ENCODE measurements at regions not wholly inside any gene's neighbourhood (a gene's known extent, or its start where the extent isn't known, plus 50 kb on each side); places are given as distances from the start of the nearest gene placed in this dataset.

DNA sequence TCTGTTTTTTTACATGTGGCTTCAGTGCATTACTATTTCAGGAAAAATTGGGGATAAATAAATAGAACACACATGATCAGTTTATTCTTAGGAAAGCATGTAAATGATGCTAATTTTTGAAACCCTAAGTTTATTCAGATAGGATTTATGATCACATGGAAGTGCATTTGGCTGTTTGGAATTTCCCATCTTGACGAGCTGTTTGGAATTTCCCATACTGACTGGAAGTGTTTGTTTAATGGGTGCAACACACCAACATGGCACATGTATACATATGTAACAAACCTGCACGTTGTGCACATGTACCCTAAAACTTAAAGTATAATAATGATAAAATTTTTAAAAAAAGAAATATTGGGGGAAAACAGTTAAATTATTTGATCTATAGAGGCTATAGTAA is 79.5 kb downstream of the COL6A6 start:
- WGBS, 3 donors: 75 to 77% (median 75%) methylated on average over 2 of the region's 2 CpGs
- H3K36me3 ChIP-seq (ENCODE audit: insufficient read depth in 1 of 2, low read depth in 1 of 2): no peaks in the 10 kb centered on the region
- no peaks in the 10 kb centered on the region for H3K9me3 ChIP-seq
- no peak overlapping the region for H3K27ac ChIP-seq
- H3K27me3 ChIP-seq (ENCODE audit: insufficient read depth in 3 of 3, low read length in 2 of 3): no peaks in the 10 kb centered on the region
- TF ChIP-seq, protein P1, sequence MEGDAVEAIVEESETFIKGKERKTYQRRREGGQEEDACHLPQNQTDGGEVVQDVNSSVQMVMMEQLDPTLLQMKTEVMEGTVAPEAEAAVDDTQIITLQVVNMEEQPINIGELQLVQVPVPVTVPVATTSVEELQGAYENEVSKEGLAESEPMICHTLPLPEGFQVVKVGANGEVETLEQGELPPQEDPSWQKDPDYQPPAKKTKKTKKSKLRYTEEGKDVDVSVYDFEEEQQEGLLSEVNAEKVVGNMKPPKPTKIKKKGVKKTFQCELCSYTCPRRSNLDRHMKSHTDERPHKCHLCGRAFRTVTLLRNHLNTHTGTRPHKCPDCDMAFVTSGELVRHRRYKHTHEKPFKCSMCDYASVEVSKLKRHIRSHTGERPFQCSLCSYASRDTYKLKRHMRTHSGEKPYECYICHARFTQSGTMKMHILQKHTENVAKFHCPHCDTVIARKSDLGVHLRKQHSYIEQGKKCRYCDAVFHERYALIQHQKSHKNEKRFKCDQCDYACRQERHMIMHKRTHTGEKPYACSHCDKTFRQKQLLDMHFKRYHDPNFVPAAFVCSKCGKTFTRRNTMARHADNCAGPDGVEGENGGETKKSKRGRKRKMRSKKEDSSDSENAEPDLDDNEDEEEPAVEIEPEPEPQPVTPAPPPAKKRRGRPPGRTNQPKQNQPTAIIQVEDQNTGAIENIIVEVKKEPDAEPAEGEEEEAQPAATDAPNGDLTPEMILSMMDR (IDR thresholded peaks at IDR 0.05): no peak
- no peaks in the 10 kb centered on the region for H3K4me1 ChIP-seq
- intact Hi-C loops (cut with DNase I): no loop called here
- no peak for DNase-seq
- no peak for ATAC-seq
- H3K4me3 ChIP-seq: no peak overlapping the region

DNA sequence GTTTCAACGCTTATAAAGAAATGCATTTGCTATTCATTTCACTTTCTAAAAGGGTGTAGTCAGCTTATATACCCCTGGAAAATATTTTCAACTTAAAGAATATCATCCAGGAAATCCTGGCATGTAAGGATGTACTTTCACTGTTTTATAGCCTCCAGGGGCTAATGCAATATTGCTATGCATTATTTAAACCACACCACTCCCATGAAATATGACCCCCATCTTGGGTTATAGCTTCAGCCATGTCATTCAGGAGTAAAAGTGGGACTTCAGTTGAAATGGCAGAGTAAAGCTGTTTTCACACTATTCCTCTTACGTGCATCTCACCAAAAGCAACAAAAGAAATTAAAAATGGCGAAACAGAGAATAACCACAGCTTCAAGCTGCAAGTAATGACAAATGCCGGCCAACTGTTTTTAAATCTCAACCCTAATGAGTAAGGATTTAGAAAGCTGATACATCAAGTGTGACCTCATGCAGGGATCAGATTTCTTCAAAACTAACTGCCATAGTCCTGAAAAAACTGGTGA is 84.5 kb downstream of the COL6A6 start:
- Histone ChIP-seq H3K4me1 (no peaks in the 10 kb centered on the region), H3K4me3 (no peak overlapping the region), H3K27me3 (ENCODE audit: insufficient read depth in 3 of 3, low read length in 2 of 3) (no peaks in the 10 kb centered on the region), H3K27ac (no peak overlapping the region), H3K9me3 (peaks cover under 1% of the 10 kb centered on the region), H3K36me3 (ENCODE audit: insufficient read depth in 1 of 2, low read depth in 1 of 2) (no peaks in the 10 kb centered on the region)
- intact Hi-C loops (cut with DNase I): no loop called here
- DNase-seq (no peak), ATAC-seq (no peak)
- WGBS, 3 donors: 31 to 46% (median 32%) methylated on average over 4 of the region's 4 CpGs
- TF ChIP-seq, protein P1 (IDR thresholded peaks at IDR 0.05): no peak

DNA sequence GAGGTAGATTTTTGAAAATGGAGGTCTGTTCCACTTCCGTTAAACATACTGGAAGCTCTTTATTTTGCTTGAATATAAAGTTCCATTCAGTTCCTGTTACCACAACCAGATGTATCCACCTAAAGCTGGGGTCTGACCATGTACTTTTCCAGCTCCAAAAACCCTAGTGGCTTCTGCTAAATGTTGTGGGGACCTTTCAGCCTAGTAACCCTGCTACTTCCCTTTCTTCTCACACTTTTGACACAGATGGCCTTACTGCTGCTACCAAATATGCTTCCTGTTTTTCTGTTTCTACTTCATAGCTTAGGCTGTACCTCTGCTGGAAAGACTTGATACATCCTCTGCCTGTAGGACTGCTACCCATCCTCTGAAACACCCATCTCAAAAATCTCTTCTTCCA is 87.8 kb downstream of the COL6A6 start:
- Histone ChIP-seq H3K36me3 (ENCODE audit: insufficient read depth in 1 of 2, low read depth in 1 of 2) (no peaks in the 10 kb centered on the region), H3K4me1 (no peaks in the 10 kb centered on the region), H3K27ac (no peak overlapping the region), H3K27me3 (ENCODE audit: insufficient read depth in 3 of 3, low read length in 2 of 3) (no peaks in the 10 kb centered on the region), H3K4me3 (no peak overlapping the region), H3K9me3 (peaks cover 14% of the 10 kb centered on the region)
- DNase-seq (no peak), ATAC-seq (no peak)
- TF ChIP-seq, protein P1 (IDR thresholded peaks at IDR 0.05): no peak
- intact Hi-C loops (cut with DNase I): no loop called here
- 90 to 99% (median 93%) methylated on average over 1 of the region's 1 CpG for WGBS, 3 donors

DNA sequence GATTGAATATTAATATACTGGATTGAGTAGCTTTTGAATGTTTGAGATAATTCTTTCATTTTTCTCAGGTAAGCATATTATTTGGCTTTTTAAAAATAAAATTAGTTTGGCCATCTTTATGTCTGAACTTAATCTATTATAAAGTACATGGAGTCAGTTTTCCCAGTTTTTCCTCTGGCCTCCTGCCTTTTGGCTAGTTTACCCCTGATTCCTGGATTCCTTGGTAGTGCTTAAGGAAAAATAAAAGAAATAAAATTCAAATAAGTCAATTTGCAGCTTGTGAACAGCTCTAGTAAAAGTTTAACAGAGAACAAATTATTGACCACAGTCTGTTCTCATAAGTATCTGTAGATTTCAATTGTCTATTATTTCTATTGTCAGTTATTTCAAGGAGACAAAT is 89.4 kb downstream of the COL6A6 start:
- H3K4me3 ChIP-seq: no peak overlapping the region
- H3K27me3 ChIP-seq (ENCODE audit: insufficient read depth in 3 of 3, low read length in 2 of 3): no peaks in the 10 kb centered on the region
- no peaks in the 10 kb centered on the region for H3K36me3 ChIP-seq (ENCODE audit: insufficient read depth in 1 of 2, low read depth in 1 of 2)
- DNase-seq (no peak), ATAC-seq (no peak)
- intact Hi-C loops (cut with DNase I): no loop called here
- peaks cover 14% of the 10 kb centered on the region for H3K9me3 ChIP-seq
- no peaks in the 10 kb centered on the region for H3K4me1 ChIP-seq
- TF ChIP-seq, protein P1 (IDR thresholded peaks at IDR 0.05): no peak
- H3K27ac ChIP-seq: no peak overlapping the region

DNA sequence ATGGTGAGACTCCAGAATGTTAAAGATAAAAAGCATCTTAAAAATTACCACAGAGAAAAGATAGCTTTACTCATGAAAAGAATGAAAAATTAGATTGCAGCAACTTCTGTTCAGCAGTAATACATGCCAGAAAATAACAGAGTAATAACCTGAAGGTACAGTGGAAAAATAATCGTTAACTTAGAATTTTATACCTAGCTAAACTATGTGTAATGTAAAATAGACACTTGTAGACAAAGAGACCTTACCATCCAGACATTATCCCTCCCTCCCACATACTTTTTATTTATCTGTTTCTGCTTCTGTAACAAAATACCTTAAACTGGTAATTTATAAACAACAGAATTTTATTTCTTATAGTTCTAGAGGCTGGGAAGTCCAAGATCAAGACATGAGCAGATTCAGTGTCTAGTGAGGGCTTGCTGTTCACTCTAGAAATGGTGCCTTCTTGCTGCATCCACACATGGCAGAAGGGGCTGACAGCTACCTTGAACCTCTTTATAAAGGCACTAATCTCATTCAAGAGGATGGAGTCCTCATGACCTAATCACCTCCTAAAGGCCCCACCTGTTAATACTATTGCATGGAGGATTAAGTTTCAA is 90.7 kb downstream of the COL6A6 start:
- no peak for ATAC-seq
- no peaks in the 10 kb centered on the region for H3K27me3 ChIP-seq (ENCODE audit: insufficient read depth in 3 of 3, low read length in 2 of 3)
- TF ChIP-seq, protein P1 (IDR thresholded peaks at IDR 0.05): no peak
- intact Hi-C loops (cut with DNase I): no loop called here
- H3K9me3 ChIP-seq: peaks cover 19% of the 10 kb centered on the region
- no peak overlapping the region for H3K4me3 ChIP-seq
- no peaks in the 10 kb centered on the region for H3K36me3 ChIP-seq (ENCODE audit: insufficient read depth in 1 of 2, low read depth in 1 of 2)
- H3K4me1 ChIP-seq: no peaks in the 10 kb centered on the region
- no peak for DNase-seq
- no peak overlapping the region for H3K27ac ChIP-seq
- 92 to 95% (median 93%) methylated on average over 1 of the region's 1 CpG for WGBS, 3 donors
